Activated CD4-positive, alpha-beta T cell treated with anti-CD3 and anti-CD28 coated beads for 36 hours (primary cell): ENCODE measurements at regions not wholly inside any gene's neighbourhood (a gene's known extent, or its start where the extent isn't known, plus 50 kb on each side); places are given as distances from the start of the nearest gene placed in this dataset.
A peak's percentile ranks its signal among the peaks of the same experiment; 100 is the strongest.
"Not testable (repeated sequence)": the region's sequence is repeated elsewhere in the genome, so short reads cannot be mapped to it uniquely, and the experiment has no call there.

Experiments used
- ATAC-seq: fragments of 200-7000 bp; cut with Tn5 transposase; one replicate; pipeline ENCODE4 v1.10.0; 2021; ENCODE audit warnings: mild to moderate bottlenecking, moderate library complexity
- CTCF ChIA-PET: fragments of 350-600 bp; sonication (Branson Sonifier 250); formaldehyde crosslinking; loops from one replicate; lab custom pipeline; 2021; ENCODE audit warnings: antibody characterized with exemption; lab: Charles Lee
- POLR2A ChIA-PET: fragments of 350-600 bp; sonication (Branson Sonifier 250); formaldehyde crosslinking; loops from one replicate; lab custom pipeline; 2021; ENCODE audit warnings: antibody characterized with exemption, inconsistent platforms; lab: Charles Lee
- DNase-seq: peaks from one replicate; pipeline ENCODE4 v3.0.0-alpha.2; 2020
- H3K27ac Mint-ChIP-seq: one replicate; pipeline ENCODE4 v1.8.0; 2021; ENCODE audit warnings: mixed read lengths
- H3K27me3 Mint-ChIP-seq: one replicate; pipeline ENCODE4 v1.8.0; 2021; ENCODE audit warnings: mixed read lengths
- H3K36me3 Mint-ChIP-seq: one replicate; pipeline ENCODE4 v1.8.0; 2021; ENCODE audit warnings: low read depth, mixed read lengths
- H3K4me1 Mint-ChIP-seq: one replicate; pipeline ENCODE4 v1.8.0; 2021; ENCODE audit warnings: mixed read lengths
- H3K4me3 Mint-ChIP-seq: one replicate; pipeline ENCODE4 v1.8.0; 2021; ENCODE audit warnings: mild to moderate bottlenecking, moderate library complexity, mixed read lengths
- H3K9me3 Mint-ChIP-seq: one replicate; pipeline ENCODE4 v1.8.0; 2021; ENCODE audit warnings: low read depth, mixed read lengths
- intact Hi-C, 2 experiments: fragments of 100-400 bp; cut with DNase I in 1 of 2; cut with micrococcal nuclease in 1 of 2; formaldehyde crosslinking; loops; one replicate each; pipeline versions ENCODE4 v1.14.2 to v1.15.1; 2022 to 2024; cut with DNase I, micrococcal nuclease

DNA sequence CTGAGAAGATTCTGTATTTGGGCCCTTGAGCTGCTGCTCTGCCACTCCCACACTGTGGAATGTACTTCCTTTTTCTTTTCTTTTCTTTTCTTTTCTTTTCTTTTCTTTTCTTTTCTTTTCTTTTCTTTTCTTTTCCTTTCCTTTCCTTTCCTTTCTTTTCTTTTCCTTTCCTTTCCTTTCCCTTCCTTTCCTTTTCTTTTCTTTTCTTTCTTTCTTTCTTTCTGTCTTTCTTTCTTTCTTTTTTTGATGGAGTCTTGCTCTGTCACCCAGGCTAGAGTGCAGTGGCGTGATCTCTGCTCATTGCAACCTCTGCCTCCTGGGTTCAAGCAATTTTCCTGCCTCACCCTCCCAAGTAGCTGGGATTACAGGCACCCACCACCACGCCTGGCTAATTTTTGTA, 89.8 kb downstream of the DNAAF6 start:
- H3K4me3 Mint-ChIP-seq, H3K9me3 Mint-ChIP-seq, CTCF ChIA-PET, H3K27me3 Mint-ChIP-seq, intact Hi-C loops, H3K36me3 Mint-ChIP-seq, POLR2A ChIA-PET, ATAC-seq, DNase-seq, H3K4me1 Mint-ChIP-seq, H3K27ac Mint-ChIP-seq: not testable (repeated sequence)

DNA sequence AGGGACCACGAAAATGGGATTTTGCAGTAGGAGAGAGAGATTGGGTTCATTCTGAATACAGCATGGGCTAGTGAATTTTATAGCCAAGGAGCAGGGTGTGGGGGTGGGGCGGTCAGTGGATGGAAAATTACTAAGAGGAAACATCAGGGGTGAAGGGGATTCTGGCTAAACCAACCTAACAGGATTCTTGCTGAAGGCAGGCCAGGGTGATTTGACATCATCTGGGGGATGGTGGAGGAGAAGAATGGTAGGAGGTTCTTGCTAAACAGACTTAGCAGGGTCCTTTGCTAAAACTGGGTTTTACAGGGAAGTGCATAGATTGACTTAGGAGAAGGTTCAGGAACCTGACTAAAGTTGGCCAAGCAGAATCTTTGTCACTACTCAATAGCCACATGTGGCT, 91.9 kb downstream of the DNAAF6 start:
- ATAC-seq = no peak
- intact Hi-C loops = no loop called here
- Mint-ChIP-seq H3K27ac (no peak overlapping the region), H3K36me3 (no peaks in the 10 kb centered on the region), H3K27me3 (peaks cover 16% of the 10 kb centered on the region), H3K4me3 (no peak overlapping the region), H3K9me3 (no peaks in the 10 kb centered on the region), H3K4me1 (no peaks in the 10 kb centered on the region)
- POLR2A ChIA-PET = no interaction called here
- DNase-seq = no peak
- CTCF ChIA-PET = no interaction called here

DNA sequence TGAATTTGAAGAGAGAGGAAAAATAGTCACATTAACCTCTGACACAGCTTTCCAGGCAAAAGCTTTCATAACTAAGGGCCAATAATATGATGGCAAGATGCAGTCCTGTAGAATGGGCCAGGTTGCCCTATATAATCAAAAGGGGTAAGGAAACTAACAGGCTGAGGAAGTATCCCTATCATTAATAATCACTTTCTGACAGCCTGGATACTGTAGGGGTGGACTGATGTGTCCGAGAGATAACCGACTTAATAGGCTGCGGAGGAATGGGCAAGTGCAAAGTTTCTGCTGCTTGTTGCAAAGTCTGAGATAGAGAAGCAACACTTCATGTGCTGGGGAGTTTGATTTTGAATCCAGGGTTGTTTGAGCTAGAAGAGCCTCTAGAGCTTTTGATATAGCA, 94.8 kb downstream of the DNAAF6 start:
- ChIA-PET POLR2A (no interaction called here), CTCF (no interaction called here)
- Mint-ChIP-seq H3K4me3 (no peak overlapping the region), H3K36me3 (no peaks in the 10 kb centered on the region), H3K27me3 (peaks cover 20% of the 10 kb centered on the region), H3K27ac (no peak overlapping the region), H3K4me1 (no peaks in the 10 kb centered on the region), H3K9me3 (no peaks in the 10 kb centered on the region)
- DNase-seq (no peak), ATAC-seq (no peak)
- intact Hi-C loops = no loop called here

DNA sequence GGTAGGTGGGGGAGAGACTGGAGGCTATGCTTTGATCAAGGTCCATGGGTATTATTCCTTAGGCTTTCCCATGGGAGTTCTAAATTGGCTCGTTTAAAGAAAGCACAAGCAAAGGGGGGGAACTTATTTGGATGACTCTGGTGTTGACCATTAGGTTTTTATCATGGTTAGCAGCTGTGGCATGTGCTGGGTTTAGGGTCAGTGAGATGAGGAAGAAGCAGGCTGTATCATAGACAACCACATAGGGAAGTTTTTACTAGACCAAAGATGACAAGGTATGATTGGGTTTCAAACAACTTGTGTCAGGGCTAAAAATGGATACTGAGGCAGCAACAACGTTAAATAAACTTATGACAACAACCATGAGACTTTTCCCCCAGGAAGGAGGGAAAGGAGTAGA, 97.7 kb downstream of the DNAAF6 start:
- Mint-ChIP-seq H3K4me3 (no peak overlapping the region), H3K4me1 (no peaks in the 10 kb centered on the region), H3K27ac (no peak overlapping the region), H3K36me3 (no peaks in the 10 kb centered on the region), H3K27me3 (peaks cover 14% of the 10 kb centered on the region), H3K9me3 (no peaks in the 10 kb centered on the region)
- CTCF ChIA-PET = interaction anchor here (0.8 to 1.5 kb wide), 2 partner anchors 10 to 12 kb away, joined by 3 read pairs; no protein-coding TSS in a partner anchor
- intact Hi-C loops = no loop called here
- ATAC-seq (no peak), DNase-seq (no peak)
- POLR2A ChIA-PET = no interaction called here

DNA sequence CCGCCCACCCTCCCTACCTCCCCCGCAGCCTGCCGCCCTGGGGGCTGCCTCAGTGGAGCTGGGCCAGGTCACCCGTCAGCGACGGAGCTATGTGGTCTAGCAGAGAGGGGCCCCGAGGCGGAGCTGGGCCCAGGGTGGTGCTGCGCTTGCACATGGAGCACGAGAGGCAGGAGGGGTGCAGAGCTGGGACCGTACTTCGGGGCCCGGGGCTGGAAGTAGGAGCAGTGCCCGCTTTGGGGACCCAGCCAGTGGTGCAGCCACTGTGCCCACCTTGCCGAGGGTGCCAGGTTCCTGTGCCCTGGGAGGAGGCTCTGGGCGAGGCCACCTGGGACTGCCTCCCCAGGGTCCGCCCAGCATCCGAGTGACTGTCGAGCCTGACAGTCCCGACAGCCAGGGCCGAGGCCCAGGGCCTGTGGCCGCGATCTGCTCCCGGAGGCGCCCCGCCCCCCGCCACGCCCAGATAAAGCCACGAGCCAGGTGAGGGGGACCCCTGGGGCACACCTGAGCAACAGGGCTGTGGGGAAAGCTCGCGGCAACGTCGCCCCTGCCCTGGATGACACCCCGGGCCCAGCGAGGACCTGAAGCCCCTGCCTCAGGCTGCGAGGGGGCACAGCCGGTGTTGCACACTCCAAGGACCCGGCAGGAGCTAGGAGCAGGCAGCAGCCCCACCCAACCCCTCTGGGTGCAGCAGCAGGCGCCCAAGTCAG, 117.5 kb downstream of the DNAAF6 start:
- no peak for DNase-seq
- Mint-ChIP-seq H3K27ac (no peak overlapping the region), H3K27me3 (peaks cover 2% of the 10 kb centered on the region), H3K36me3 (no peaks in the 10 kb centered on the region), H3K4me3 (no peak overlapping the region), H3K4me1 (no peaks in the 10 kb centered on the region), H3K9me3 (no peaks in the 10 kb centered on the region)
- no peak for ATAC-seq
- intact Hi-C loops = loop anchor here in 1 of 2 experiments (10.0 kb wide), 1 partner anchor 429 kb away; no protein-coding TSS in a partner anchor
- POLR2A ChIA-PET = no interaction called here
- CTCF ChIA-PET = no interaction called here

DNA sequence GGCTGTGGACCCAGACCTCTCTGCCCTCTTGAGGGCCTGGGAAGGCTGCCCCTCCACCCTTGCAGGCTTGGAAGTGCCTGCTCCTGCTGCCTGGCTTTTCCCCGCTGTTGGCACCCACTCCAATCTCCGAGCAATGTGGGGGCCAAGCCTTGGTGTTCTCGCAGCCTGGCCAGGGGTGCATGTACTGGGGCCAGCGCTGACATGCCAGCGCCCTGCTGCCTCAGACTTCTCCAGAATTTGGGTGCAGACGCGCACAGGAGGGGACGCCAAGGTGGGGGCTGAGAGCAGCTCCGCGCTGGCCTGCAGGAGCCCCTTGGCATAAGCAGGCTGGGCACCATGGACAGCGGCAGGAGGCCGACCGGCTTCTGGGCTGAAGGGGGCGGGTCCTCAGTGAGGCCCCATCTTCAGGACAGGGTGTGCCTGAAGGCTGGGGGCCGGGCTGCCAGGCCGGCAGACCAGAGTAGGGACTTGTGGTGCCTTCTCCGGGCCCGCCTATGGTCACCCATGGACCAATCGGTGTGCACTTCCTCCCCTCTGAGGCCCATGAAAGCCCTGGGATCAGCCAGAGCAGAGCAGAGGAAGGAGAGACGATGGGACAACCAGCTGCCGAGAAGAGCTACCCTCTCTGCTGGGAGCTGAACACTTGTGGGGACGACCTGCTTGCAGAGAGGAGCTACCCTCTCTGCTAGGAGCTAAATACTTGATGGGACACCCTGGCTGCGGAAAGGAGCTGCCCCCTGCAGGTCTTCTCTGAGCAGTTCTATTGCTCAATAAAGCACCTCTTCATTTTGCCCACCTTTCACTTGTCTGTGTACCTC, 118.3 kb downstream of the DNAAF6 start:
- intact Hi-C loops = loop anchor here in 1 of 2 experiments (1.0 to 10.0 kb wide), 2 partner anchors 325 to 430 kb away; no protein-coding TSS in a partner anchor
- no peaks in the 10 kb centered on the region for H3K4me1 Mint-ChIP-seq
- H3K4me3 Mint-ChIP-seq = no peak overlapping the region
- no peak overlapping the region for H3K27ac Mint-ChIP-seq
- ChIA-PET CTCF (interaction anchor here (0.6 kb wide), 1 partner anchor 178 kb away, joined by 4 read pairs; no protein-coding TSS in a partner anchor), POLR2A (no interaction called here)
- DNase-seq (peak; percentile 34), ATAC-seq (peak; percentile 30)
- no peaks in the 10 kb centered on the region for H3K36me3 Mint-ChIP-seq
- H3K9me3 Mint-ChIP-seq = no peaks in the 10 kb centered on the region
- H3K27me3 Mint-ChIP-seq = peaks cover 2% of the 10 kb centered on the region

DNA sequence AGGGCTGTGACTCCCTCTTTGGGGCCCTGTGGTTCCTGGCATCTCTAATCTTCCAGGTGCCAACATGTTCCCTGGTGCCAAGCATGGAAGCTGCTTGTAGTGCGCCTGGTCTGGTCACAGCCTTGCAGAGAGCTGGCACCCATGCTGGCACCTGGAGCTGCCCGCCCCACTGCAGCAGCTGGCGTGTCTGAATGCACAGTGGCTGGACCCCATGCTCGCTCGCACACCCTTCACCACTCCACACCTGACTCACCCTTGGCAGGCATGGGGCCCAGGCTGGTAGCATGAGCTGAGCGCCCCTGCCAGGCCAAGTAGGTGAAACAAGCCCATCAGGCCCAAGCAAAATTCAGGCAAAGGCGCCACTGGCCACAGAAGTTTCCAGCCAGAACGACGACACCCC, 119.1 kb downstream of the DNAAF6 start:
- POLR2A ChIA-PET = no interaction called here
- Mint-ChIP-seq H3K4me3 (no peak overlapping the region), H3K4me1 (no peaks in the 10 kb centered on the region), H3K36me3 (no peaks in the 10 kb centered on the region), H3K9me3 (no peaks in the 10 kb centered on the region), H3K27ac (no peak overlapping the region), H3K27me3 (peaks cover 2% of the 10 kb centered on the region)
- no peak for ATAC-seq
- intact Hi-C loops = loop anchor here in 1 of 2 experiments (1.0 to 10.0 kb wide), 2 partner anchors 326 to 431 kb away; no protein-coding TSS in a partner anchor
- DNase-seq = no peak
- CTCF ChIA-PET = interaction anchor here (0.6 kb wide), 1 partner anchor 177 kb away, joined by 4 read pairs; no protein-coding TSS in a partner anchor

DNA sequence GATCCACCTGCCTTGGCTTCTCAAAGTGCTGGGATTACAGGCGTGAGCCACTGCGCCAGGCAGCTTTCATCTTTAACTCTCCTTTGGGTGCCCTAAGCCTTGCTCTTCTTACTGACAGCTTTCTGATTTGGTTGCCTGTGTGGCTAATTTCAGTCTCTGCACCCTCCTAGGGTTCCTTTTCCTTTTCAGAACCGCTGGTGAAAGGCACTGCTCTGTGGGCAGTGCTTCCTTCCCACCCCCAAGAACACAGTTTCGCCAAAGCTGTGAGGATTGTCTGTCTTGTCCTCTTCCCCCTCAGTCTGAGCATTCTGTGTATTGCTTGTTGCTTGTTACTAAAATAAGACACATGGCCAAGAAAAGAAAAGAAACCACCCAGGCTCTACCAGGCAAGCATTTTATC, 101.4 kb upstream of the FRMPD3 start:
- ChIA-PET POLR2A (no interaction called here), CTCF (no interaction called here)
- H3K4me3 Mint-ChIP-seq = no peak overlapping the region
- no peak for ATAC-seq
- H3K36me3 Mint-ChIP-seq = no peaks in the 10 kb centered on the region
- H3K27me3 Mint-ChIP-seq = peaks cover 3% of the 10 kb centered on the region
- no peak for DNase-seq
- H3K9me3 Mint-ChIP-seq = no peaks in the 10 kb centered on the region
- intact Hi-C loops = no loop called here
- no peaks in the 10 kb centered on the region for H3K4me1 Mint-ChIP-seq
- no peak overlapping the region for H3K27ac Mint-ChIP-seq

DNA sequence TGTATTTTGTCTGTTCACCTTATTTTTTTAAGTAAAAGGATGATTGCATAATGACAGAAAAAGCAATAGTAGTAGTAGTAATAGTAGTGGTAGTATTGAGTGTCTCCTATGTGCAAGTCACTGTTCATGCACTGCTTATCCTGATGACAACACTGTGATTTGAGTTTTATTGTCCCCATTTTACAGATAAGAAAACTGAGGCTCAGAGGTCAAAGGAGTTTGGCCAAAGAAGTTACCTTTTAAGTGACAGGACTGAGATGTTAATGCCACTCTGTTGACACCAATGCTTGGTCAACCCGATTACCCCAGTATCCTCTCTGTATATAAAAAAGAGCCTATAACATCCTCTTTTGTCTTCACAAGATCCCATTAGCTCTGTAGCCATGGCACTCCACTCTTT, 100.5 kb upstream of the FRMPD3 start:
- H3K27me3 Mint-ChIP-seq = peaks cover 3% of the 10 kb centered on the region
- no peak for ATAC-seq

DNA sequence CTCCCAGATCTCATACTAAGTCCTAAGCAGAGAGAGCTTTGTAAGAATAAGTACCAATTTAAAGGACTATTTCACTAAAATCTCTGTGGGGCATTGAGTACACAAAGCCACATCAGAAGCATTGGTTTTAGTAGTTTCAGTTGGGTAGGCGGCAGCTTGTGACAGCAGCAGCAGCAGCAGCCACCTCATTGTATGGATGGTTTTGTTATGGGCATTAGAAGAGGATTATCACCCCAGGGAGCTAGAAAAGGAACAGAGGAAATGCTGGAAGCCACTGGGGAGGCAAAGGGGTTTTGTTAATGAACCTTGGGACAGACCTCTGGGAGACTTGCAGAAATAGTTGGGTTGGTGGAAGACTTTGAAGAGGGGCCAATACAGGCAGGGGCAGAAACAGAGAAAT, 93.9 kb upstream of the FRMPD3 start:
- H3K27me3 Mint-ChIP-seq = peaks cover 16% of the 10 kb centered on the region
- H3K27ac Mint-ChIP-seq = no peak overlapping the region
- POLR2A ChIA-PET = no interaction called here
- DNase-seq (no peak), ATAC-seq (no peak)
- H3K9me3 Mint-ChIP-seq = no peaks in the 10 kb centered on the region
- no peak overlapping the region for H3K4me3 Mint-ChIP-seq
- CTCF ChIA-PET = interaction anchor here (0.6 kb wide), 1 partner anchor 68 kb away, joined by 4 read pairs; no protein-coding TSS in a partner anchor
- no peaks in the 10 kb centered on the region for H3K36me3 Mint-ChIP-seq
- no peaks in the 10 kb centered on the region for H3K4me1 Mint-ChIP-seq
- intact Hi-C loops = no loop called here

More for the DNA sequence above, 100.5 kb upstream of the FRMPD3 start:
- Mint-ChIP-seq H3K27ac (no peak overlapping the region), H3K9me3 (no peaks in the 10 kb centered on the region), H3K36me3 (no peaks in the 10 kb centered on the region), H3K4me1 (no peaks in the 10 kb centered on the region), H3K4me3 (no peak overlapping the region)
- POLR2A ChIA-PET = no interaction called here
- CTCF ChIA-PET = no interaction called here
- intact Hi-C loops = no loop called here
- DNase-seq = no peak

DNA sequence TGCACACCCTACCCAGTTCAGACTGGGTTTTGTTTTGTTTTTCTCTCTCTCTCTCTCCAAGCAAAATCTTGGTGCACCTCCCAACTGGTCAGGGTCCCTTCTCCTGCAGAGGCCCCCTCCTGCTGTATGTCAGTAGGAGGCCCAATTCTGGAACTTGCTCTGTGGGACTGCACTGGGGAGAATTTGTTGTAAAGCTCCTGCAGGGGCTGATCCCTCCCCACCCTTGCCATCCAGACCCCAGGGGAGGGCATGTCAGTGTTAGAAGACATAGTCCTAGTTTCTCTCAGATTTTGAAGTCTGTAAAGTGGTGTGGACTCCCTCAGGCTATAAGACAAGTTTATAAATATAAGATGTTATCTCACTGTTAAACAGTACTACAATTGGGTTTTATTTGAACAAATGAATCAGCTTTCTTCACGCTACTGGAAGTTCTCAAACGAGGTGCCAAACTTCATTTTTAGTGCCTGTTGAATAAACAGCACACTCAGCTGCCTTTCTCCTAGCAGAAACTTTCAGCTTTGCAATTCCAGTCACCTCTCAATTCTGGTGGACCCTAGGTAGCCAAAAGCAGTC, 88.6 kb upstream of the FRMPD3 start:
- no peak overlapping the region for H3K27ac Mint-ChIP-seq
- intact Hi-C loops = no loop called here
- H3K27me3 Mint-ChIP-seq = peaks cover 16% of the 10 kb centered on the region
- no peaks in the 10 kb centered on the region for H3K4me1 Mint-ChIP-seq
- H3K4me3 Mint-ChIP-seq = no peak overlapping the region
- ChIA-PET POLR2A (no interaction called here), CTCF (no interaction called here)
- H3K9me3 Mint-ChIP-seq = no peaks in the 10 kb centered on the region
- DNase-seq (no peak), ATAC-seq (no peak)
- H3K36me3 Mint-ChIP-seq = no peaks in the 10 kb centered on the region
